ENCODE measurements at regions not wholly inside any gene's neighbourhood (a gene's known extent, or its start where the extent isn't known, plus 50 kb on each side); places are given as distances from the start of the nearest gene placed in this dataset.

GRCh38 chr5:125302577-125302976, 556.1 kb upstream of the ZNF608 start:
- intact Hi-C loops (cut with DNase I): no loop called here
- Histone ChIP-seq H3K36me3 (no peaks in the 10 kb centered on the region), H3K4me1 (no peaks in the 10 kb centered on the region), H3K27me3 (no peaks in the 10 kb centered on the region), H3K27ac (no peak overlapping the region), H3K4me3 (no peak overlapping the region), H3K9me3 (no peaks in the 10 kb centered on the region)
- TF ChIP-seq POLR2AphosphoS5 (IDR thresholded peaks at IDR 0.05) (no peak), CTCF (IDR thresholded peaks at IDR 0.05) (no peak), EP300 (IDR thresholded peaks at IDR 0.05) (no peak), POLR2A (IDR thresholded peaks at IDR 0.05) (no peak)
- no peak for DNase-seq
- 89 to 92% methylated on average over 4 of the region's 4 CpGs for WGBS, 2 donors

GRCh38 chr5:125306741-125307140, 560.3 kb upstream of the ZNF608 start:
- TF ChIP-seq CTCF (IDR thresholded peaks at IDR 0.05) (no peak), EP300 (IDR thresholded peaks at IDR 0.05) (no peak), POLR2A (IDR thresholded peaks at IDR 0.05) (no peak), POLR2AphosphoS5 (IDR thresholded peaks at IDR 0.05) (no peak)

GRCh38 chr5:125310749-125311148, 564.3 kb upstream of the ZNF608 start:
- no peaks in the 10 kb centered on the region for H3K9me3 ChIP-seq
- peaks cover 0 to 8% (median 0%) of the 10 kb centered on the region in 4 donors for H3K4me1 ChIP-seq
- no peaks in the 10 kb centered on the region for H3K36me3 ChIP-seq
- no peak overlapping the region for H3K4me3 ChIP-seq
- intact Hi-C loops (cut with DNase I): no loop called here
- TF ChIP-seq POLR2AphosphoS5 (IDR thresholded peaks at IDR 0.05): no peak
- TF ChIP-seq POLR2A (IDR thresholded peaks at IDR 0.05): no peak
- TF ChIP-seq EP300 (IDR thresholded peaks at IDR 0.05): no peak
- TF ChIP-seq CTCF (IDR thresholded peaks at IDR 0.05): no peak
- DNase-seq: no peak
- H3K27me3 ChIP-seq: no peaks in the 10 kb centered on the region
- H3K27ac ChIP-seq: no peak overlapping the region

More at GRCh38 chr5:125306741-125307140, 560.3 kb upstream of the ZNF608 start:
- no peaks in the 10 kb centered on the region for H3K27me3 ChIP-seq
- no peaks in the 10 kb centered on the region for H3K9me3 ChIP-seq
- H3K36me3 ChIP-seq: no peaks in the 10 kb centered on the region
- H3K27ac ChIP-seq: no peak overlapping the region
- intact Hi-C loops (cut with DNase I): no loop called here
- WGBS, 2 donors: 95 to 96% methylated on average over 3 of the region's 3 CpGs
- H3K4me3 ChIP-seq: no peak overlapping the region
- H3K4me1 ChIP-seq: peaks cover 0 to 8% (median 0%) of the 10 kb centered on the region in 4 donors
- DNase-seq: no peak

GRCh38 chr5:125311743-125312142, 565.3 kb upstream of the ZNF608 start:
- Histone ChIP-seq H3K27ac (peak overlapping the region in 2 of 4 donors; percentile 22 to 50), H3K4me1 (peaks cover 0 to 8% (median 0%) of the 10 kb centered on the region in 4 donors), H3K9me3 (no peaks in the 10 kb centered on the region), H3K27me3 (no peaks in the 10 kb centered on the region), H3K4me3 (no peak overlapping the region), H3K36me3 (no peaks in the 10 kb centered on the region)
- TF ChIP-seq CTCF (IDR thresholded peaks at IDR 0.05) (no peak), POLR2A (IDR thresholded peaks at IDR 0.05) (no peak), POLR2AphosphoS5 (IDR thresholded peaks at IDR 0.05) (no peak), EP300 (IDR thresholded peaks at IDR 0.05) (no peak)
- DNase-seq: no peak
- intact Hi-C loops (cut with DNase I): no loop called here
- WGBS, 2 donors: 81 to 92% methylated on average over 1 of the region's 1 CpG

- intact Hi-C loops (cut with DNase I): no loop called here
- H3K4me3 ChIP-seq: no peak overlapping the region
- H3K9me3 ChIP-seq: no peaks in the 10 kb centered on the region
- H3K36me3 ChIP-seq: no peaks in the 10 kb centered on the region
- no peak for DNase-seq
- TF ChIP-seq POLR2A (IDR thresholded peaks at IDR 0.05) (no peak), POLR2AphosphoS5 (IDR thresholded peaks at IDR 0.05) (no peak), CTCF (IDR thresholded peaks at IDR 0.05) (no peak), EP300 (IDR thresholded peaks at IDR 0.05) (no peak)
- no peak overlapping the region for H3K27ac ChIP-seq
- H3K4me1 ChIP-seq: peaks cover 0 to 8% (median 0%) of the 10 kb centered on the region in 4 donors
- WGBS, 2 donors: 94 to 97% methylated on average over 4 of the region's 4 CpGs
- no peaks in the 10 kb centered on the region for H3K27me3 ChIP-seq
Observed at GRCh38 chr5:125313555-125313954, 567.1 kb upstream of the ZNF608 start.

All from sigmoid colon (tissue), 6 donors.